DOHH2 (cell line): ENCODE measurements at regions not wholly inside any gene's neighbourhood (a gene's known extent, or its start where the extent isn't known, plus 50 kb on each side); places are given as distances from the start of the nearest gene placed in this dataset.

ENCODE experiments used
- H3F3A ChIP-seq: fragments of 200-600 bp; sonication (generic), shearing (Covaris generic); 2 replicates; pipeline ENCODE4 v1.6.0; 2016; ENCODE audit warnings: antibody characterized with exemption, mild to moderate bottlenecking; ENCODE audit not compliant: control insufficient read depth, insufficient read depth
- H3K27ac ChIP-seq: fragments of 200-600 bp; sonication (generic); 2 replicates; pipeline ENCODE4 v1.5.1; 2014; ENCODE audit warnings: low read depth, mild to moderate bottlenecking, low read length, moderate library complexity
- H3K27me3 ChIP-seq: fragments of 200-600 bp; sonication (generic); 2 replicates; pipeline ENCODE4 v1.6.1; 2014; ENCODE audit warnings: mild to moderate bottlenecking, low read length, mixed read lengths; ENCODE audit not compliant: control insufficient read depth
- H3K36me3 ChIP-seq: fragments of 200-600 bp; sonication (generic); 2 replicates; pipeline ENCODE4 v1.6.1; 2014; ENCODE audit warnings: mild to moderate bottlenecking, low read length, moderate library complexity, mixed read lengths; ENCODE audit not compliant: control insufficient read depth
- H3K4me1 ChIP-seq: fragments of 200-600 bp; sonication (generic); 2 replicates; pipeline ENCODE4 v1.6.1; 2014; ENCODE audit warnings: mild to moderate bottlenecking, low read length, mixed read lengths; ENCODE audit not compliant: control insufficient read depth
- H3K4me2 ChIP-seq: fragments of 200-600 bp; sonication (generic); 2 replicates; pipeline ENCODE4 v1.6.0; 2014; ENCODE audit warnings: mild to moderate bottlenecking, low read length, moderate library complexity
- H3K4me3 ChIP-seq: fragments of 200-600 bp; sonication (generic); 2 replicates; pipeline ENCODE4 v1.5.1; 2014; ENCODE audit warnings: mild to moderate bottlenecking, low read length, mixed read lengths
- H3K79me2 ChIP-seq: fragments of 200-600 bp; sonication (generic); 2 replicates; pipeline ENCODE4 v1.6.1; 2014; ENCODE audit warnings: mild to moderate bottlenecking, low read length, mixed read lengths; ENCODE audit not compliant: control insufficient read depth
- H3K9me2 ChIP-seq: fragments of 200-600 bp; sonication (generic); replicated peaks from 2 replicates; pipeline ENCODE4 v1.6.1; 2014; ENCODE audit warnings: mild to moderate bottlenecking, low read length, mixed read lengths; ENCODE audit not compliant: control insufficient read depth
- H3K9me3 ChIP-seq: fragments of 200-600 bp; sonication (generic); 2 replicates; pipeline ENCODE4 v1.6.1; 2014; ENCODE audit warnings: antibody characterized with exemption, low read length, mixed read lengths; ENCODE audit not compliant: control insufficient read depth, insufficient read depth
- H4K20me1 ChIP-seq: fragments of 200-600 bp; sonication (generic); 2 replicates; pipeline ENCODE4 v1.6.0; 2014; ENCODE audit warnings: low read depth, mild to moderate bottlenecking, antibody characterized with exemption, low read length, moderate library complexity; ENCODE audit not compliant: control insufficient read depth, insufficient read depth
- EZH2phosphoT487 ChIP-seq: fragments of 200-600 bp; sonication (generic); IDR thresholded peaks from 2 replicates; pipeline ENCODE4 v1.6.1; 2017; ENCODE audit warnings: borderline replicate concordance, mild to moderate bottlenecking, antibody characterized with exemption, low read length, moderate library complexity, mixed read lengths
- TF ChIP-seq, protein P1 (sequence below): fragments of 200-600 bp; sonication (generic); IDR thresholded peaks from one replicate; pipeline ENCODE4 v1.5.1; 2014; ENCODE audit warnings: antibody characterized with exemption, mild to moderate bottlenecking, low read depth, low read length; ENCODE audit not compliant: poor library complexity, severe bottlenecking

DNA sequence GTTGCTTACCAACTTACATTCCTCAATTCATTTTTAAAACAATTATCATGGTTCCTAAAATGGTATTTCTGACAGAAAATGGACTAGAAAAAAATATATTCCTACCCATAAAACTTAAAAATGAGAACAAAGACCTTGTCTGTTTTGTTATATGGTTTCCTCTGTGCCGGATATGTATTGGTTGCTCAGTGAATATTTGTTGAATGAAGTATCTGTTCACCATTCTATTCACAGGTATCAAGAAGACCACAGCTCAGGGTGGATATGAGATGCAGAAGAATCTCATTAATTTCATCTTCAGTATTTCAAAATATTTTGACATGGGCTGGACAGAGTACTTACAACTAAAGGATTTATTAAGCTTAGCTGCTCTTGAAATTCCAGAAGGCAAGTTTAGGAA, 58.1 kb downstream of the TUSC7 start:
- no peaks in the 10 kb centered on the region for H3K9me3 ChIP-seq
- no peaks in the 10 kb centered on the region for H3K79me2 ChIP-seq
- no peaks in the 10 kb centered on the region for H4K20me1 ChIP-seq
- no peaks in the 10 kb centered on the region for H3K27me3 ChIP-seq
- no peak overlapping the region for H3K27ac ChIP-seq
- no peaks in the 10 kb centered on the region for H3K36me3 ChIP-seq
- no peak overlapping the region for H3K4me3 ChIP-seq
- no peaks in the 10 kb centered on the region for H3K4me1 ChIP-seq
- H3K4me2 ChIP-seq = no peak overlapping the region
- TF ChIP-seq, protein P1, sequence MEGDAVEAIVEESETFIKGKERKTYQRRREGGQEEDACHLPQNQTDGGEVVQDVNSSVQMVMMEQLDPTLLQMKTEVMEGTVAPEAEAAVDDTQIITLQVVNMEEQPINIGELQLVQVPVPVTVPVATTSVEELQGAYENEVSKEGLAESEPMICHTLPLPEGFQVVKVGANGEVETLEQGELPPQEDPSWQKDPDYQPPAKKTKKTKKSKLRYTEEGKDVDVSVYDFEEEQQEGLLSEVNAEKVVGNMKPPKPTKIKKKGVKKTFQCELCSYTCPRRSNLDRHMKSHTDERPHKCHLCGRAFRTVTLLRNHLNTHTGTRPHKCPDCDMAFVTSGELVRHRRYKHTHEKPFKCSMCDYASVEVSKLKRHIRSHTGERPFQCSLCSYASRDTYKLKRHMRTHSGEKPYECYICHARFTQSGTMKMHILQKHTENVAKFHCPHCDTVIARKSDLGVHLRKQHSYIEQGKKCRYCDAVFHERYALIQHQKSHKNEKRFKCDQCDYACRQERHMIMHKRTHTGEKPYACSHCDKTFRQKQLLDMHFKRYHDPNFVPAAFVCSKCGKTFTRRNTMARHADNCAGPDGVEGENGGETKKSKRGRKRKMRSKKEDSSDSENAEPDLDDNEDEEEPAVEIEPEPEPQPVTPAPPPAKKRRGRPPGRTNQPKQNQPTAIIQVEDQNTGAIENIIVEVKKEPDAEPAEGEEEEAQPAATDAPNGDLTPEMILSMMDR = no peak
- TF ChIP-seq EZH2phosphoT487 = no peak
- no peaks in the 10 kb centered on the region for H3K9me2 ChIP-seq
- H3F3A ChIP-seq = no peaks in the 10 kb centered on the region

DNA sequence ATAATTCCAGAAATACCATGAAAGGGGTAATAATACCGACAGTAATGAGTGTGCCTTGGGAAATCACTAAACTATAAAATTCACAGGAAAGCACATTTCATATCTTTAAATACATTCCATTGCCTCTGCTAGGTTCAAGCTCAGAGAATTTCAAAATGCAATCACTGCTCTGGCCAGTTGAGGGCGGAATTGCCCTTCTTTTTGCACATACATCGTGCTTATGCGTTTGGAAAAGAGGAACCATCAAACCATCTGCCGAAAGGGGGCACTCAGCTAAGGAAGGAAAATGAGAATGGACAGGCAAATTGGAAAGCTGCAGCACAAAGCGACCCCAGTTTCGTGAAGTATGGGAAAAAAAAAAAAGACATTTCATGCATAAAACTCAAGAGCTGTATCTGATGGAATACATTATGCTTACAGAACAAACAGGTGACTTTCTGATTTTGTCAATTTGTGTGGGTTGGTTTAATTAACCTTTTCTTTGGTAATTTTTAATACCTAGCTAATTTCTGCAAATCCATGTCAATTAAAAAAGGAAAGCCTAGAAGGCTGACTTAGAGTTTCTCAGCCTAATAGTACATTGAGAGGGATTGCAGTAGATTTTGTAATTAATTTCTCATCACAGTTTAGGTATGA, 61.4 kb downstream of the TUSC7 start:
- Histone ChIP-seq H3K79me2 (no peaks in the 10 kb centered on the region), H3K4me2 (no peak overlapping the region), H4K20me1 (no peaks in the 10 kb centered on the region), H3K36me3 (no peaks in the 10 kb centered on the region), H3K9me2 (no peaks in the 10 kb centered on the region), H3K4me1 (no peaks in the 10 kb centered on the region), H3K9me3 (no peaks in the 10 kb centered on the region), H3K4me3 (no peak overlapping the region), H3K27ac (no peak overlapping the region), H3K27me3 (no peaks in the 10 kb centered on the region), H3F3A (no peaks in the 10 kb centered on the region)
- TF ChIP-seq EZH2phosphoT487 = no peak
- TF ChIP-seq, protein P1 = peak; percentile 98

DNA sequence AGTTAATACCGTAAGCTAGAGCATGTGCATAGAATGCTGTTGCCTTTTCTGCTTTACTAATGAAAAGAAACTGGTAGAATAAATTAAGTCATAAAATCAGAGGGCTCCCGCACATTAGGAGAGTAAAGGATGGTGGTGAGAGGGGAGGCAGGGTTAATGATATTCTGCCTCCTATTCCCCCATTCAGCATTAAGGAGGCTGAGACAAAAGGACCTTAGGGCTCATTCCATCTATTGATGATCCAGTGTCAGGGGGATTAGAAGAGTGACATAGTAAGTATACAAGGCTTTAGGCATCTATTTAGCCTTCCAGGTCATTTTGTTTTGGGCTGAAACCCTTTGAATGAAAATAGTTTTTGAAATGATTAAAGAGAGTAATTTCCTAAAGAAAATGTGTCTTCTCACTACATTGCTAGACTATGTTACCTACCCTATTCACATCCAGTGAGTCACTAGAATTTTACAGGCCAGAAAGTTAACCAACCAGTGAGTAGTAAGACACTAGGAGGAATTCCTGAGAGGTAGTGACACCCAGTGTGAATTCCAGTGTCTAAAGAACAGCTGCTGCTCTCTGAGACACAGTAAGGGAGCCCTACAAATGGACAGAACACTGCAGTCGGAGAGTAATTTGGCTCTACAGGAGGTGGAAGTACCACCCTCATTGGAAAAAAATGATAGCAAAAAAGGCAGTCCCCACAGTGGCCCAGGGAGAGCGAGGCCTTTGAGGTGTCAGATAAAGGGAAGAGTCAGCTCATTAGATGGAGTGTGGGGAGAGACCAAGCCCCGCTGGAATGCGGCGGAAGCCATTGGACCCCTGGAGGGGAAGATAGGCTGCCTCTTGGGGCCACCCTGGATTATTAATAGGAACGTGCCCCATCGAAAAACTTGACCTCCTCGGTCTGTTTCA, 67.6 kb downstream of the TUSC7 start:
- no peak overlapping the region for H3K27ac ChIP-seq
- H4K20me1 ChIP-seq = no peaks in the 10 kb centered on the region
- no peaks in the 10 kb centered on the region for H3F3A ChIP-seq
- TF ChIP-seq, protein P1 = no peak
- no peak for TF ChIP-seq EZH2phosphoT487
- no peaks in the 10 kb centered on the region for H3K4me1 ChIP-seq
- H3K27me3 ChIP-seq = no peaks in the 10 kb centered on the region
- H3K36me3 ChIP-seq = no peaks in the 10 kb centered on the region
- H3K4me2 ChIP-seq = no peak overlapping the region
- no peaks in the 10 kb centered on the region for H3K79me2 ChIP-seq
- H3K9me3 ChIP-seq = no peaks in the 10 kb centered on the region
- H3K4me3 ChIP-seq = no peak overlapping the region
- H3K9me2 ChIP-seq = no peaks in the 10 kb centered on the region
